ENCODE measurements at regions not wholly inside any gene's neighbourhood (a gene's known extent, or its start where the extent isn't known, plus 50 kb on each side); places are given as distances from the start of the nearest gene placed in this dataset.

DNA sequence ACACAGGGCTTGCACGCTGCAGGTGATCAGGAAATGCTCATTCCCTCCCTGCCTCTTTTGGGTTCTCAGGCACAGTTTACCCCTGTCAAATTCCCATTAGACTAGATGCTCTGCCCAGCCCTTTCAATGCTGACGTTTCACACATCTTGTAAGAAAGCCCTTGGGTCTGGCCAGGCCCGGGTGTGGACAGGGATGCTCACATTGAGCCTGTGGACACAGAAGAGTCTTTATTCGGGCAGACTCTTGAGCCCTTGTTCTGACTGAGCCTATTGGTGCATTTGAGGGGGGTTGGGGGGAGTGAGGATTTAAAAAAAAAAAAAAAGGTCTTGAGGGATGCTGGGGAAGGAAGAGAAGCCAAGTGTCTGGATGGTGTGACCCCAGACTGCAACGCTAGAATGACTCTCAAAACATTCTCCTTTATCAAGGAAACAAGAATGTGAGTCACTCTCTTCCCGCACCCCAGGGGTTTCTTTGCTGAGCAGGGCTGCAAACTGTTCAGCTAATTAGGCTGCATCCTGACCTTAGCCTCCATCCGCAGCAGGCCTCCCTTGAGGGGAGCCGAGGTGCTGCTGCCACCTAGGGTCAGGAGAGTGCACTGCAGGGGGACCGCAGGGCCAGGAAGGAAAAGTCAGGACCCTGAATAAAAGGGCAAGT lies 53.6 kb upstream of the TMEM72 start:
- H3K4me3 Mint-ChIP-seq: no peak overlapping the region
- H3K4me1 Mint-ChIP-seq: peaks cover 0 to 2% (median 0%) of the 10 kb centered on the region in 3 donors
- no peak overlapping the region for H3K27ac Mint-ChIP-seq
- H3K27me3 Mint-ChIP-seq: peaks cover 6% of the 10 kb centered on the region
- no peaks in the 10 kb centered on the region for H3K36me3 Mint-ChIP-seq
- H3K9me3 Mint-ChIP-seq: no peaks in the 10 kb centered on the region

DNA sequence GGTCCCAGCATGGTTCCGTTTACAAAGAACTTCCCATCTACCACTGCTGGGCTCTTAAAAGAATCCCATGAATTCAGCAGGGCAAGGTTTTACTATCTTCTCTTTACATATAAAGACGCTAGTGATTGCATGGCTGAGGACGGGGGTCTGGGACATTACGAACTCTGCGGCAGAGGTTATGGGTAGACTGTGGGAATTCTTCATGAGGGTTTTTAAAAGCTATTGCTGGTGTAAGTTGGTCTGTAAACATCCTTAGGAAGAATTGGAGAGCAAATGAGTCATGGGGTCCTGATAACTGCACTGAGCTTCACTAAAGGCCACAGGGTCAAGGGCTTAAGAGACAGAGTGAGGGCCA lies 53.1 kb upstream of the TMEM72 start:
- Mint-ChIP-seq H3K9me3 (no peaks in the 10 kb centered on the region), H3K4me1 (peaks cover 0 to 2% (median 0%) of the 10 kb centered on the region in 3 donors), H3K4me3 (no peak overlapping the region), H3K27ac (no peak overlapping the region), H3K27me3 (peaks cover 9% of the 10 kb centered on the region), H3K36me3 (no peaks in the 10 kb centered on the region)

DNA sequence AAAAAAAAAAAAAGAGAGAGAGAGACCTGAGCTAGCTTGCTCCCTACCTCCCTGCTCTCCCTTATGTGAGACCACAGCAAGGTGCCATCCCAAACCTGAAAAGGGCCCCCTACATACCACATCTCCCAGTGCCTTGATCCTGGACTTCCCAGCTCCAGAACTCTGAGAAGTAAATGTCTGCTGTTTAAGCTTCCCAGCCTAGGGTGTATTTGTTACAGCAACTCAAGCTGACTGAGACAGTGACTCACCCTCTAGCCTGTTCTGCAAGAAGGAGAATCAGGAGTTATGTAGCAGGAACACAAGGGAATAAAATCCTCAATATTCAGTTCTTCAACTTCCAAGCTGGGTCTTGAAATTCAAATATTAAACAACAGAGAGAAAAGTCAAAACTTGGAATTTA lies 52.1 kb upstream of the TMEM72 start:
- no peak overlapping the region for H3K4me3 Mint-ChIP-seq
- H3K27me3 Mint-ChIP-seq: peaks cover 17% of the 10 kb centered on the region
- no peaks in the 10 kb centered on the region for H3K36me3 Mint-ChIP-seq
- no peaks in the 10 kb centered on the region for H3K9me3 Mint-ChIP-seq
- peaks cover 2 to 4% (median 3%) of the 10 kb centered on the region in 3 donors for H3K4me1 Mint-ChIP-seq
- no peak overlapping the region for H3K27ac Mint-ChIP-seq

DNA sequence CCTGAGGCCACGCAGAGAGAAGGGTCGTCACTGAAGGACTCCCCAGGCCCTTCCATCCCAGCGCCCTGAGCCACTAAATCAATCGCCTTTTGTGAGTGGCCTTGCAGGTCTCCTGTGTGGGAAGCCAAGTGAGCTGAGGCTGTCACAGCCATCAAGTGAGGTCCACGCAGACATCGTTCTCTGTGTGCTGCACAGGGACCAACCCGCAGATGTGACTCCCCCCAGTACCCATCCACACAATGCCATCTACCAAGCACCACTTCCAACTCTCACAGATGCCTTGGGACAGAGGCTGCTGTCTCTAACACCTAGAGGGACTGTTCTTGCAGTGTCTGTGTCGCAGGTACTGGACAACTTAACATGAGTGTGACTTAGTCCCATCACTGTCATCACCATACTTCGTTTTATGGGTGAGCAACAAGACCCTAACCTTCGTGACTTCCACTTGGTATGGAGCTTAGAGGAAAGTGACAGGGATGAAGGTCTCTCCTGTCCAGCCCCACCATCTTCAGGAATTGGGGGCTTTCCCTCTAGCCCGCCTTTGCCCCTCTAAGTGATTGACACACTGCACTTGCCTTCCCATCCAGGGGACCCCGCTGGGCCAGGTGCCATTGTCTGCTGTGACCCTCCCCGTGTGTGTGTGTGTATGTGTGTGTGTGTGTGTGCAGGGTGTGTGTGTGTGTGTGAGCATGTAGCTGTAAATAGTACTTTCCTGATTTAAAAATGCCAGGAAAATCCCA lies 51.4 kb upstream of the TMEM72 start:
- H3K36me3 Mint-ChIP-seq: no peaks in the 10 kb centered on the region
- H3K9me3 Mint-ChIP-seq: no peaks in the 10 kb centered on the region
- no peak overlapping the region for H3K27ac Mint-ChIP-seq
- H3K4me1 Mint-ChIP-seq: peaks cover 2 to 10% (median 9%) of the 10 kb centered on the region in 3 donors
- no peak overlapping the region for H3K4me3 Mint-ChIP-seq
- peaks cover 16% of the 10 kb centered on the region for H3K27me3 Mint-ChIP-seq

DNA sequence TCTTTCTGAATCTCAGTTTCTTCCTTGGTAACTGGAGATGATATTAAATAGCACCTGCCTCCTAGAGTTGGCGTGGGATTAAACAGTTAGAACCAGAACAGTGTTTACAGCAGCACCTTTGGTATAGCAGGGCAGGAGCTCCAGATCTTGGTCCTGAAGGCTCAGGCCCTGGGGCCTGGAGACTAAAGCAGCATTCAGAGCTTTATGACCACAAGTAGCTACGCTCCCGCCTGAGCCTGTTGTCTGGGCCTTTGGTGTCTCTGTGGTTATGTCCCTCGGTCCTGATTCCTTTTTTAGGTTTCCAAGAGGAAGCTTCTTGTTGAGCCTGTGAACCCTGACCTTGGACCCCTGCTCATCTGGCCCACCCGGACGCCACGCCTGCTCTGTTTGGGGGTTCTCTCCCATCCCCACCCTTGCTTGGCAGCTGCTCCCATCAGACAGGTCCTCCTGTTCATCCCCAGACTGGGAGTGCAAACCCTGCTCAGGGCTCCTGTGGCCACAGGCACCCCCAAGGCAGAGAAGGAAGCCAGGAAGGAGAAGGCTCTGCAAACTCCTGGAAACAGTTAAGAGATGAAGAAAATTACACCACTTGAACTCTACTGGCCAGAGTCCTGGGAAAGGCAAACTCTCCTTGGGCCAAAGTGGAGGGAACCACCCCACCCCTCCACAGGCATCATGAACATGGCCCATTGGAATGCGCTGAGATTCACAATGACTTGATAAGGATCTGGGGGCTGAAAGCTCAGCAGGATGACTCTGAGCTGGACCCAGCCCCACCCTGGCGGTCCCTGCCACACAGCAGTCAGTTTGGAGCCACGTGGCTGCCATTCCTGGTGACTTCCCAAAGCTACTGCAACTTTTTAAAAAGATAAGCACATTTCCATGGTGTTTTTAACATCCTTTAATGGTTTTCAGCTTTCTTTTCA lies 50.1 kb upstream of the TMEM72 start:
- Mint-ChIP-seq H3K27ac (peak overlapping the region in 1 of 3 donors; percentile 47), H3K4me3 (no peak overlapping the region), H3K4me1 (peaks cover 4 to 14% (median 13%) of the 10 kb centered on the region in 3 donors), H3K27me3 (peaks cover 26% of the 10 kb centered on the region), H3K36me3 (no peaks in the 10 kb centered on the region), H3K9me3 (no peaks in the 10 kb centered on the region)
